Activated CD8-positive, alpha-beta memory T cell treated with anti-CD3 and anti-CD28 coated beads, Interleukin-2, amount 50 U/mL, for 4 hours (primary cell): ENCODE measurements at regions not wholly inside any gene's neighbourhood (a gene's known extent, or its start where the extent isn't known, plus 50 kb on each side); places are given as distances from the start of the nearest gene placed in this dataset.

Experiments used
- DNase-seq: peaks from one replicate; pipeline ENCODE4 v3.0.0-alpha.2; 2020

DNA sequence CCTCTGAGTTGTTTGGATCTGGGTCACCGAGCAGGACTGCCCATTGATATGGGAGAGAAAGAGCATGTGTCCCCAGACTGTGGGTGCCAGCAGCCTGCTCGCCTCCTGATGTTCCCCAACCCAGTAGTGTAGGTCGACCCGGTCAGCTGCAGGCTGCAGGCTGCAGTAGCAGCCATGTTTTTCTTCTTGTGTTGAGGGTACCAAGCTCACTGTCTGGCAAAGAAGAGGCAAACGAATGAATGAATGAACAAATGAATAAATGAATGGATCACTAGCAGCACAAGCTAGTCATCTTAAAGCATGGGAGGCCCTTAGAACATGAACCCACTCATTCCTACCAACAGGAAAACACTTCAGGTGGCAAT, 293.2 kb downstream of the SOX9 start:
- no peak for DNase-seq

DNA sequence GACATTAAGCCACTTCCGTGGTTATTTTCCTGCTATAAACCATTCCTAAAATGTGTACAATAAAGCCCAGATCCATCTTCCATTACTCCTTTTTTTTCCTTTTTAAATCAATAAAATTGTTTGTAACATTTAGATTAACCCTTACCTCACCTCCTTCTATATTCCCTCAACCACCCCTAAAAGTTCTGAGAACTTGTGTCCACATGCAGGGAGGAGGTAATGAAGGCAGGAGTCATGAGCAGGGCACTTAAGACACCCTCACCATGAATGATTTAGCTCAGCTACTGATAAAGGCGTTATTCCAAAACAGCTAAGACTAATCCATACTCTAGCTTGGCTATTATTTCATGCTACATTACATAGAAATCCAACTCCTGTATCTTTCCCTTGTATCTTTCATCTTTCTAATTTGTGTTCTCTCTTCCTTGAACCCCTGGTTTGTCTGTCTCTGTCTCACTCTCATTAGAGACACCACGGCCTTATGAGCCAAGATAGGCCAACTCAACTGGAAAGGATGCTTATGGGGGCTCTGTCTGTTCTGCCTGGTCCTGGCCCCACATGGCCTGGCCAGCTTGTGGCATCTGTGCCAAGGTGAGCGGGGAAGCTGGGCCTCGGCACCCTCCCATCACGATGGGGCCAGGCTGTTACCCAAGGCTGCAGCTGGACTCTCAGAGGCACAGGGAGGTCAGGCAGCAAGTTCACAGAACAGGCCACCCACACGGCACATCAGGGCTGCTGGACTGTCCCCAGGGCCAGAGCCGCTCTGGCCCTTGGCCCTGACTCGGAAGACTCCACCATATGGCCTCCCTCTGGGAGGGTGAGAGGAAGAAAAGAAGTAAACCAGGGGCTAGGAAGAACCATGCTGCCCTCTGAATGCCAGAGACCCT, 294.4 kb downstream of the SOX9 start:
- DNase-seq, result no peak

DNA sequence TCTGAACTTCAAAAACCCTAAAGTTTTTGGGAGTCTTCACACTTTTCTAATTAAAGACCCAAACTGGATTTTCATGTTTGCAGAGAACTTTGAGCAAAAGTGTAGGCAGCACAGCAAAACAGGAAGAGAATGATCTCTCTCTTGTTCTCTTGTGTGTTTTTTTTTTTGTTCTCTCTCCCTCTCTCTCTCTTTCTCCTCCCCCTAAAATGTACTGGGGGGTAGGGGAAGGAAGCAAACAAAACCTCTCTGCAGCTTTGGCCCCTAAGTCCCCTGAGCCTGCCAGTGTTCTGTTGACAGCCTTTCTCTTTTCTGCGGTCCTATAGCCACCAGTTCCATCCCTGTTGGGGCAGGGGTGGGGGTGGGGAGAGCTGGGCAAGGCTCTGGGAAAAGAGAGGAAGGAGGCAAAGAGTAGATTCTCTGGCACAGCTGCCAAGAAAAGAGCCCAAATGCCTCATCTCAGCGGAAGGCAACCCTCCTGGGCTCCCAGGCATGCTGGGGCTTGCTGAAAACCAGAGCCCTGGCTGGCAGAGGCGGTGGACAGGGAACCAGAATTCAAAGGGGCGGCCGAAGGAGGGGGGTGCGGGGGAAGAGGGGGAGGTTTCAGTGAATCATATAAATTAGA, 295.3 kb downstream of the SOX9 start:
- DNase-seq, result no peak

DNA sequence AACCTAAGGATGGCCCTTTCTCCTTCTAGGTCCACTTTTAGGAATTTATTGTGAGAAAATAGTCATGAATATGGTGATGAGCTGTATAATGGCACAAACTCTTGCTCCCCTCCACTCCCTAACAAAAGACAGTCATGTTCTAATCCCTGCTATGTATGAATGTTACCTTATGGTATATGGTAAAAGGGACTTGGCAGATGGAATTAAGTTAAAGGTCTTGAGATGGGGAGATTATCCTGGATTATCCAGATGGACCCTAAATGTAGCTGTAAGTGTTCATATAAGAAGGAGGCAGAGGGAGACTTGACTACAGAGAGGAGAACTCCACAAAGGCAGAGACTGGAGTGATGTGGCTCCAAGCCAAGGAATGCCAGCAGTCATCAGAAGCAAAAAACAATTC, 296.1 kb downstream of the SOX9 start:
- no peak for DNase-seq

DNA sequence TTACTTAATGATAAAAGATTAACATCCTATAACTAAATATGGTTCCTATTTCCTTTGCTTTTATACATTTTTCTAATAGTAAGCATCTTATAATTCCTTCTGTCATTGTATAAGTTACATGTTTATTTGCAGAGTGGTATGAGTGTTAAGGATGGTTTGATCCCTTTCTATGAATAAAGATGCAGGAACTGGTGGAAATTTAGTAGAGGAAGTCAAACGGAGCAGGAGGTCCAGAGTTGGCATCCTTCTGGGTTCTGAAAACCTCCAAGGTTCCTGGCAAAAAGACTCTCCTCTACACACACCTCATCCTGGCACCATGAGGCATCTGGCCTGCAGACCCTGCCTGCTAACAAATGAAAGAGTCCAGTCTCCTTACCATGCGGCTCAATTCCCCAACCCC, 296.8 kb downstream of the SOX9 start:
- no peak for DNase-seq

DNA sequence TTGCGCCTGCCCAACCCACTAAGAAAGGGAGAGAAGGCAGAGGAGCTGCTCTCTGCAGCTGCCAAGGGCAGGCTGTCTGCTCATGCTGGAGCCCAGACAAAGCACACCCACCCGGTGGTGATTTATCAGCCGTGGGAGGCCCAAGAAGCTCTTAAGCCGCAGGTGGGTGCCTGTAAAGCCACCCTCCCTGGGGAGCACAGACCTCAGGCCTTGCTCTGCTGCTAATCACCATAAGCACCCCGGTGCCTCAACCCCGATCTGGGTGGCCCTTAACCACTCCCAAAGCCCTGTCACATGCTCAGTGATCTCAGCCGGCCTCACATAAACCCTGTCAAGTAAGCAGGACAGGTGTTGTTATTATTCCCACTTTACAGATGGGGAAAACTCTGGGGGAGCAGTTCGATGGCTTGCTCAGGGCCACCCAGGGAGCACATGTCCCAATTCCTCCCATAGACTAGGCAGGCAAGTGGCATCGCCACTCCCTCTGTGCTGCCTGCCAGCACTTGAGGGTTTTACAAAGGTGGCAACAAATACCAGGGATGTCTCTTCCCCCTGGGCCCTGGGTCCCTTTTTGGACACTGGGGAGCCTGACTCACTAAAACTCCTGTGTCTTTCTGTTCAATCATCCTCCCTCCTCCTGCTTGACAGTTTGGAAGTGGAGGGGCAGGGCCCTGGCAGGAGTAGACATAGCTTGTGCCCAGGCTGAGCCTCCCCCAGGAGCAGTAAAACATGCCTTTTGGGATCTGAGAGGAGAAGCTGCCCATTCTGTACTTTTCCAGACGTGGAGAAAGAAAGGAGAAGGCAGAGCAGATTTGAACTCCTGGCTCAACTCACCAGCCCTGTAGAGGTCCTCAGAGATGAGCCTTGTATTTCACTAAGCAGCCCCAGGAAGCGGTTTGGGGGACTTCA, 299.3 kb downstream of the SOX9 start:
- no peak for DNase-seq

DNA sequence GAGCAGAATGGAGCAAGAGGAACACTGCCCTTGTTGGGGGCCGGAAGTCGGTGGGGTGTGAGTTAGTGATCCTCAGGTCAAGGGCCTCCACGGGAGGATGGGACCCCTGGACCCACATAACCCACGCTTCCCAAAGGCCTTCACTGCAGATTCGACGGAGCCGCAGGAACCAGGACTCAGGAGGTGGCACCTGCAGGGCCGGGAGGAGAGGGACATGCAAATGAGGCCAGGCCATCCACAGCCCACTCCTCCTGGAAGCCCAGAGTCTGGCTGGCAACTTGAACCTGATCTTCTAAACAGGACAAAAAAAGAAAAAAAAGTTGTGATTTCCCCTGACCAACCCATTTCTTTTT, 299.9 kb downstream of the SOX9 start:
- DNase-seq, result no peak

DNA sequence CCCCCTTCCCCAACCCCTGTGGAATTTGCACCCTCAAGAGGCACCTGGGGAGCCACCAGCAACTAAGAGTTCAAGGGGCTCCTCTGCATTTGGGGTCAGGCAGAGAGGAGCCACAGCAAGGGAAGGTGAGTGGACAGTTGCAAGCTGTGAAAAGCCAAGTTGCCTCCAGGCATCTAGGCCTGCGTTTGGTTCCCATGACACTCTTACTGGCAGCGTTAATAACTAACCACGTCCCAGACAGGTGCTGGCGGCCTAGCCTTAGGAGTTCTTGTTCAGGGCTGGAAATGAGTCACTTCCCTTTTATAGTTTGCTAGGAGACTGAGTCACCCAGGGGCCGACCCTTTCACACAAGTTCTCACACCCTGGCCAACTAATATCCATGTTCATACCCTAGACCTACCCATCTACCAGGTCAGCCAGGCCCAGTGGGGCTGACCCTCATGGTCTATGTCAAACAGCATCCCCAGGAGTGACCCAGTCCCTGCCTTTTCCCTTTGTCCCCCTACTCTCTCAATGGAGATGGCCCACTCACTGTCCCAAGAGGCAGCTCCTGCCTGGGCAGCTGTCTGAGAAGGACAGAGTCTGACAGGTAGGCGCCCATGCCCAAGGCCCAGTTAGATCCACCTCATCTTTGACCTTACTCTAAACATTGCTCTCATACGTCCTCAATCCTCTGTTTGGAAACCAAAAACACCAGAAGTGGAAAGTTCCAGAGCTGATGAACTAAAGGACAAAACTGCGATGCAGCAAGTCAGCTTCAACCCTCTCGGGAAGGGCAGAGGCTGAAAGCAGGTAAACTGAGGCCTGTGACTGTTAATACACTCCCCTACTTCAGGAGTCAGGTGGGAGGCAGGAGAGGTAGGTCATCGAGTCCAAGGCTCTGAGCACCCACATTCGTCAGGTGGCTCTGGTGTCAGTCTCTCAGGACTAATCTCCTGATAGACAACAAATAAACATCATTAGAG, 300.6 kb downstream of the SOX9 start:
- DNase-seq, result no peak

DNA sequence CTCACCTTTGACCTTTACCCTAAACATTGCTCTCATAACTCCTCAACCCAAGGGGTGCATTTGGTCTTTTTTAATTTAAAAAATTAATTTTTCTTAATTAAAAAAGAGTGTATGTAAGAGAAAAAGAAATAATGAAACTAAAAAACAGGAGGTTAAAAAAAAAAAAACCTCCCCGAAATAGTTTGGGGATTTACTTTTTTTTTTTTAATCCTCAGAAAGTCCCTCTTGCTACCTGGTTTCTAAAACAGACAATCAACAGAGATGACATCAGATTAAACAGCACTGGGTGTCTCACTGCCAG, 301.3 kb downstream of the SOX9 start:
- no peak for DNase-seq

DNA sequence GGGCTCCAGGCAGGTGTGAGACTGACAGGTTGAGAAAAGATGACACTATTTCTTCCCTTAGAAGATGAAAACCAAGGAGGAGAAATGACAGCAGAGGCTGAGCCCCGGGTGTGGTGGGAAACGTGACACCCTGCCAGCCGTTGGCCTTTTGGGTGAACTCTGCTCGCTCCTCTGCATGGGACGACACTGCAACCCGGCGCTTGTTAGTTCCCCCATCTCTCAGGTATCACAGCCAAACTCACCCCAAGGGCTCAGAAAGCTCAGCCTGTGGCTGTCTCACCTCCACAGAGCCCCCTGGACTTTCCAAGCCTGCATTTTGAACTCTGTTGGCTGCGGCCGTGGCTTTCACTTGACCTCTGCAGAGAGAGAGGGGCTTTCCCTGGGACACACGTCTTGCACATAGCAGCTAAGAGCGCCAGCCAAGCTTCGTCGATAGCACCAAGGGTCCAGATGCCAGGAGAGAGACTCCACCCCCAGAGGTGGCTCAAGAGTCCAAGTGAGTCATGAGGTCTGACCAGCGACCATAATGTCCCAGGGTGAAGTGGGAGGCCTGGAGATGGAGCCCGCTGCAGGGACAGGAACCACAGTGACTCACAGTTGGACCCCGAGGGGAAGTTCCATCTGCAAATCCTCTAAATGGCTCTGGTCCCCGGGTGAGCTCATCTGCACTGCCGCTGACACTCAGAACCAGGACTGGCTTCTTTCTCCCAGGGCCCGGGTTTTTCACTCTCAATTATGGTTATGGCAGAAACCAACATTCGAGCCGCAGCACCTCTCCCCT, 301.9 kb downstream of the SOX9 start:
- DNase-seq, result no peak

DNA sequence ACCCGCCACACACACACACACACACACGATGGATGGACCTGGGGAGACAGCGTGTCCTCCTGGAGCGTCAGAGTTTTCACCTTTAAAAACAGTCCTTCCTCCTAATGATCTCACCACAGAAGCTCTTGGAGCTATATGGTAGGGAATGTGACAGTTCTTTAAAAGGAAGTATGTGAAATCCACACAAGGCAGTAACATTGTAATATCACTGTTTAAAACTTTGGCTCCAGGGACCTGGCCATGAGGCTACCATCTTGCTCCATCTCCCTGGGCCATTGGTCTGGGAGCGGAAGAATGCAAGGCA, 302.4 kb downstream of the SOX9 start:
- DNase-seq, result no peak

DNA sequence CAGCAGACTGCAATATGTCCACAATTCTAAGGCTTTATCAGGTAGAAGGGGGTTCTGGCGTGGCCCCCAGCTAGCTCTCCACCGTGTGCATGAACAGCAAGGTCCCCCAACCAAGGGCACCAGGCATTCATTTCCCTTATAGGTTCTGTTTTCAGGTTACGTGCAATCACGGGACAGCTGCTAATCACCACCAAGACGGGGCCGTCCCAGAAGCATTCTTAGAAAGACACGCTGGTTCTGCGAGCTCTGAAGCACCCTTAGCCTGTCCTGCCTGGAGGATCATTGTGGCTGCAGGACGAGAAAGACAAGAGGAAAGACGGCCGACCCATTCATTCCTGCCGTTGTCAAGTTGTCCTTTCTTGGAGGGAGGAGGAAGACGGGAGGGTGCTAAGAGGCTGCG, 302.9 kb downstream of the SOX9 start:
- DNase-seq, result no peak

DNA sequence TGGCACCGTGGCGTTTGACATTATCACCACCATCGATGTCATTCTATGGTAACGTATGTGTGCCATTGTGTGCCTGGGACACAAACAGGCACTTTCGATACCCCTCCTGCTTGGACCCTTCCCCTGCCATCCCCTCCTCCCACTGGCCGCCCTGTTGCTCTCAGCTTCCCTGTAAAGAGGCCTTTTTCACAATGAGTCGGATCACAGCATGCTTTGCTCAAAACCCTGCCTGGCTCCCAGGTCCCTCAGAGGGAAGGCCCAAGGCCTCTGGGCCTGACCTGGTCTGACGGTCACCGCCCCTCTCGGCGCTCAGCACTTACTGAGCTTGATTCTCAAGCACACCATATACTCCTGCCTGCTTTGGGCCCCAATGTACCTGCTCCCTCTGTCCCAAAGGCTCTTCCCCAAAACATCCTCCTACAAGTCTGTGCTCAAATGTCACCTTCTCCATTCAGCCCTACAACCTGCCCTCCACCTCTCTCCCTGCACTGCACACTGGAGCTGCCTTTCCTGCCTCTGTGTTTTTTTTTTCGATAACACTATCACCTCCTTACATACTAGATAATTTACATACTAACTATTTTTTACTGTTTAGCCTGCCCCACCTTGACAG, 303.8 kb downstream of the SOX9 start:
- DNase-seq, result no peak

DNA sequence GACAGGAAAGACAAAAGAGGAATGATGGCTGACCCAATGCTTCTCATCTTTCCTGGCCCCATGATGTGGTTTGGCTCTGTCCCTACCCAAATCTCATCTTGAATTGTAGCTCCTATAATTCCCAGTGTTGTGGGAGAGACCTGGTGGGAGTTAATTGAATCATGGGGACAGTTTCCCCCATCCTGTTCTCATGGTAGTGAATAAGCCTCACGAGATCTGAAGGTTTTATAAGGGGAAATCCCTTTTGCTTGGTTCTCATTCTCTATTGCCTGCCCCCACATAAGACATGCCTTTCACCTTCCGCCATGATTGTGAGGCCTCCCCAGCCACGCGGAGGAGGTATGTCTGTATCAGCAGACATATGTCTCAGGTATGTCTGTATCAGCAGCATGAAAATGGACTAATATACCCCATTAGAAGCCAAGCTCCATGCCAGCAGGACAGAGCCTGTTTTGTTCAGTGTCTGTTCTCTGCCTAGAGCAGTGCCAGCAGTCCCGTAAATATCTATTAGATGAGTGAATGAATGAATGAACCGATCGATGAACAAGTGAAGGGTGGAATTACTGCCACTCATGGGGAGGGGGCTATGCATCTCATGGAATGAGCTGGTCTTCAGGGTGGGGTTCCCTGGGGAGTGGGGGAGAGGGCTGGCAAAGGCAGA, 304.4 kb downstream of the SOX9 start:
- no peak for DNase-seq

DNA sequence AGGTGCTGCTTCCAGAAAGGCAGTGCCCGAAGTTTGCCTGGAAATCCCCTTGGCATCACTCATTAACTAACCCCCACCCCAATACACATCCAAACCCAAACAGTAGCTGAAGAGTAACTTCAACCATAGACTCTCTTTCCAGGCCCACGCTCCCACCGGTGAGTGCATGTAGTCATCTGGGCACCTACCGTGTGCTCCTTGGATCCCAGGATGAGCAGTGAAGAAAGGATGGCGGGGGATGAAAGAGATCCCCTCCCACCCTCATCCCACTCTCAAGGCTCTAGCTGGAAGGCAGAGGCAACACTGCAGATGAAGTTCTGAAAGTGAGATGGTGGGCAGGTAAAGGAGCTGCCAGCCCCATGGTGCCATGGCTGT, 305.0 kb downstream of the SOX9 start:
- no peak for DNase-seq

DNA sequence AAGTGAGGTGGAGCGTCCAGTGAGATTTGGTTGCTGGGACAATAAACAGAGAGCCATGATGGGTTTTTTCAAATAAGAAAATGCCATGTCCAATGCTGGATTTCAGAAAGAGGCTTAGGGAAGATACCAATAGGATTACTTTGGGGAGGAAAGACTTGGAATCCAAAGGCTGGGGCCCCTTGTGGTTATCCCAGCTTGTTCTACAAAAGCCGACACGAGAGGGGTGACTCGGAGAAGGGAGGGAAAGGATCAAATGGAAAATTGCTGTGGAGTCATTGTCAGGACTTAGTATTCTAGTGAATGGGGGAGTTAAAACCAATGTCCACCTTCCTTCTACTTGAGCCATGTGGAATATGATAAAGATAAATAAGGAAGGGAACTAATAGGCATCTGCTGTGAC, 305.5 kb downstream of the SOX9 start:
- no peak for DNase-seq

DNA sequence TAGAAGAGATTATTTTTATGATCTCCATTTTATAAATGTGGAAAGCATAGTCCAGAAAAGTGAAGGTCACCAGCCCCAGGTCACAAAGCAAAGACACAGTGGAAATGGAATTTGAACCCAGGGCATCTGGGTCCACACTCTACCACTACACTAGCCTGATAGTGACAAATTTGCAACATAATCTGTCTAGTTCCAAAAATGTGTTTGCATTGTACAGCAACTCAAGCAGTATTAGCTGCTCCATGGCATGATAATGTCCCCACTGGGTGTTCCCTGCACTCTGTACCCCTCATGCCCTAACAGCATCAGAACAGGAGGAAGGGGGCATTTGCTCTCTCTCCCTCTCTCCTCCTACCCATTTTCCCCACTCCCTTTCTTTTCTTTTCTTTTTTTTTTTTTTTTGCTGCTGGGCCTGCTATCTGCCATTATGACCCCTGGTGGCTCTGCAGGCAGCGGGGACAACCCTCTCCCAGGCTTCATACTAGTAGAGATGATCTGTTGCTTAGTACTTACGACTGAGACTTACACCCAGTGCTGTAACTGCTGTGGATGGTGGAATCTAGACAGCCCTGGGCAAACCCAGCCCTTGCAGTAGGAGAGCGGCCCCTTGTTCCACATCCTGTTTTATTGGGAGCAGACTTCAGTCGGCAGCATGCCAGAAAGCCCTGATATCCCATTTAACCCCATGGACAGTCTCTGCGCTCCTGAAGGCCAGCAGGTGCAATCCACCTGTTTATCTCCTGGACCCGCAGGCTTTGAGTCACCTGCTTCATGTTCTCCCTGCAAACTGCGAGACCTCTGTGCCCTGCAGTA, 306.3 kb downstream of the SOX9 start:
- DNase-seq, result no peak

DNA sequence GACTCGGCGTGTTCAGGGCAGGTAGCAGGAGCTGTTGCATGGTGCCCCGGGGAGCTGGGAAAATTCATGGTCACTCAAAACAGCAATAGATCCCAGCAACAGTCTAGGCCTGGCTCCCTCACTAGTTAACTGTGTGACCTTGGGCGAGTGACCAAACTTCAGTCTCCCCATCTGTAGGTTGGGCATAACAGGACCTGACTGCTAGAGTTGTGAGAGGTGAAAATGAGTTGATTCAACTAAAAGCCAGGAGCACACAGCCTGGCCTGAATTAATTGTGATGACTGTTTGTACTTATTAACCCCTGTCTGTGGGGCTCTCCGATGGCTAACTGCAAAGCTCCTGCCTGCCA, 306.9 kb downstream of the SOX9 start:
- no peak for DNase-seq

DNA sequence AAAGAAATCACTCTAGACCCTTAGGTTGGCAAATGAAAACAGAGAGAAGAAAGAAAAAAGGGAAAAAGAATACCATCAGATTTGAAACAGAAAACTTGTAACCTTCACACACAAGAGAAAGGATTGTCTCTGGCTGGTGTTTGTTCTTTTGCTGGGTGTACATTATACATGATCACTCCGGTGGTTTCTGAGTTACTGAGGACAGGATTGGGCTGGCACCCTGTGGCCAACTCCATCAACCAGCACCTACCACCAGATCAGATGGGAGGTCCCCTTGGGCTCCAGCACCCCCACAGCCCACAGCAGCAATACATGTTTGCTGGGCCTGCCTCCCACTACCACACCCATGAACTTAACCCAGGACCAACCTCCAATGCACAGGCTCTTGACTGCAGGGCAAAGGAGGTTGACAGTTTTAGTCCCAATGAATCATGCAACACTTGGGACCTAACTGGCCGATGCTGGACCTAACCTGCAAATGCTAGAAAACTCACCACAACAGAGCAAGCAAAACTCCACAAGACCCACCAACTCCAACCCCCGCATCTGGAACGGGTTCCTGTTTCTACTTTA, 308.3 kb downstream of the SOX9 start:
- DNase-seq, result no peak
